HL-60 (cell line): ENCODE measurements at regions not wholly inside any gene's neighbourhood (a gene's known extent, or its start where the extent isn't known, plus 50 kb on each side); places are given as distances from the start of the nearest gene placed in this dataset.

Experiments used
- GABPA ChIP-seq: IDR thresholded peaks from 2 replicates; pipeline ENCODE4 v1.6.1; 2012; ENCODE audit warnings: low read depth
- POLR2AphosphoS5 ChIP-seq: IDR thresholded peaks from 2 replicates; pipeline ENCODE4 v1.6.1; 2012; ENCODE audit warnings: low read depth
- TF ChIP-seq, protein P1 (sequence below): IDR thresholded peaks from one replicate; pipeline ENCODE4 v1.5.1; 2011; ENCODE audit warnings: low read length, control low read depth, inconsistent platforms; ENCODE audit not compliant: insufficient read depth

DNA sequence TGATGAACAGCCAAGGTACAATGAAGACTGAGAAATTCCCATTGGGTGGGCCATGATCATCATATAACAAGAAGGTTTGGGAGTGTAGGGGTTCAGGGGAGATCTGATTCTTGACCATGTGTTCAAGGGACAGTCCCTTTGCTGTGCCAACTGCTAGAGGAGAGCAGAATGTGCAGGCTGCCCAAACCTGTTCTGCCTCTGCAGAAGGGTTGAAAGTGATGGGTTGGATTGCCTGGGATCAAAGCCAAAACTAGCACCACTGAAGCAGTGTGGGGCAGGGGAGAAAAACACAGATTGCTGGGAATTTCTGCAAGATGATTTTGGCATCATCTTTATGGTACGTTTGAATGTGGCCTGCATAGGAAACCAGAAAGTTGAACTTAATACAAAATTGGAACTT lies 303.9 kb downstream of the OTUD1 start:
- TF ChIP-seq, protein P1, sequence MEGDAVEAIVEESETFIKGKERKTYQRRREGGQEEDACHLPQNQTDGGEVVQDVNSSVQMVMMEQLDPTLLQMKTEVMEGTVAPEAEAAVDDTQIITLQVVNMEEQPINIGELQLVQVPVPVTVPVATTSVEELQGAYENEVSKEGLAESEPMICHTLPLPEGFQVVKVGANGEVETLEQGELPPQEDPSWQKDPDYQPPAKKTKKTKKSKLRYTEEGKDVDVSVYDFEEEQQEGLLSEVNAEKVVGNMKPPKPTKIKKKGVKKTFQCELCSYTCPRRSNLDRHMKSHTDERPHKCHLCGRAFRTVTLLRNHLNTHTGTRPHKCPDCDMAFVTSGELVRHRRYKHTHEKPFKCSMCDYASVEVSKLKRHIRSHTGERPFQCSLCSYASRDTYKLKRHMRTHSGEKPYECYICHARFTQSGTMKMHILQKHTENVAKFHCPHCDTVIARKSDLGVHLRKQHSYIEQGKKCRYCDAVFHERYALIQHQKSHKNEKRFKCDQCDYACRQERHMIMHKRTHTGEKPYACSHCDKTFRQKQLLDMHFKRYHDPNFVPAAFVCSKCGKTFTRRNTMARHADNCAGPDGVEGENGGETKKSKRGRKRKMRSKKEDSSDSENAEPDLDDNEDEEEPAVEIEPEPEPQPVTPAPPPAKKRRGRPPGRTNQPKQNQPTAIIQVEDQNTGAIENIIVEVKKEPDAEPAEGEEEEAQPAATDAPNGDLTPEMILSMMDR = no peak
- no peak for TF ChIP-seq POLR2AphosphoS5
- no peak for TF ChIP-seq GABPA
